GM19455 (cell line): ENCODE measurements at regions not wholly inside any gene's neighbourhood (a gene's known extent, or its start where the extent isn't known, plus 50 kb on each side); places are given as distances from the start of the nearest gene placed in this dataset.
"Not testable (repeated sequence)": the region's sequence is repeated elsewhere in the genome, so short reads cannot be mapped to it uniquely, and the experiment has no call there.

Experiments
- ATAC-seq: cut with Tn5 transposase; IDR thresholded peaks from one replicate; pipeline ENCODE4 v1.9.1; 2021; ENCODE audit not compliant: unreplicated experiment

DNA sequence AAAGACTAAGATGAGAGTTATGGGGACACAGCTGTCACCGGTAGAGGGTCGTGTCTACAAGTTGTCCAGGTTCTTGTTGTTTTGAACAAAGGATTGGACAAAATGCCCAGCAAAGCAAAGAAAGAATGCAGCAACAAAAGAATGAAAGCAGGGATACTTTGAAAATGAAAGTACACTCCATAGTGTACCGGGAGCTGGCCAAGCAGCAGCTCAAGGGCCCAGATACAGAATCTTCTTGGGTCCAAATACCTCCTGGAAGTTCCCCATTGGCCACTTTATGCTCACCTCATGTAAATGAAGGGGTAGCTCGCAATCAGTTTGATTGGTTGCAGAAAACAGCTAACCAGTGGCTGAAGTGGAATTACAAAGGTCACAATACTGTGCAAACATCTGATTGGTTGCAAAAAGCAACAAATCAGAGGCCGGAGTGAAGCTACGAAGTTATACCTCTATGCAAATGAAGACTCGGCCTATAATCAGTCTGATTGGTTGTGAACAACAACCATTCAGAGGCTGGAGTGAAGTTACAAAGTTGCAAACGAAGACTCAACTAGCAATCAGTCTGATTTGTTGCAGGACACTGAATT is 474.9 kb upstream of the TMEFF2 start:
- no peak for ATAC-seq

DNA sequence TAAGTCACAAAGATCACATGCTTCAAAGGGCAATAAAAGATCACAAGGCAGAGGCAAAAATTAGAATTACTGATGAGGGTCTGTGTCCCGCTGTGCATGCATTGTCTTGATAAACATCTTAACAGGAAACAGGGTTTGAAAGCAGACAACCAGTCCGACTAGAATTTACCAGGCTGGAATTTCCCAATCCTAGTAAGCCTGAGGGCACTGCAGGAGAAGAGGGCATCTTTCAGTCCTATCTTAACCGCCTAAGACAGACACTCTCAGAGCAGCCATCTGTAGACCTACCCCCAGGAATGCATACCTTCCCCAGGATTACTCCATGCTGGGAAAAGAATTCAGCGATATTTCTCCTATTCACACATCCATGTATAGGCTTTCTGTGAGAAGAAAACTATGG is 465.8 kb upstream of the TMEFF2 start:
- ATAC-seq, result not testable (repeated sequence)

GRCh38 chr2:192657362-192657761 is 462.6 kb upstream of the TMEFF2 start:
- ATAC-seq, result no peak

DNA sequence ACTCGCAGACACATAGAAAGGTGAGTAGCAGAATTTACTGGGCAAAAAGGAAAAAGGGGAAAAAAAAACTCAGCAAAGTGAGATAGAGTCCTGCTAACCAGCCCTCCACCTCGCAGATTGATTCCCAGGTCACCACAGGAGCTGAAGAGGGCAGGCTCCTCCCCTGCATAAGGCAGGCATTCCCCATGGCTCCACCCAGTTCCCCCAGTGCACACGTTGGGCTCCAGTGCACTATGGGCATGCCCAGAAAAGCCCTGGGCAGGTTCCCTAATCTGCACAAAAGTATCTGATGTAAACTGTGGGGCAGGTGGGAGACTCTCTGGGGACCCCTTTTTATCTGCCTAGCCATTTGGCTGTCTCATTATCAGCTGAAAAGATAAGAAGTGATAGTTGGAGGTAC is 461.2 kb upstream of the TMEFF2 start:
- ATAC-seq, result no peak

DNA sequence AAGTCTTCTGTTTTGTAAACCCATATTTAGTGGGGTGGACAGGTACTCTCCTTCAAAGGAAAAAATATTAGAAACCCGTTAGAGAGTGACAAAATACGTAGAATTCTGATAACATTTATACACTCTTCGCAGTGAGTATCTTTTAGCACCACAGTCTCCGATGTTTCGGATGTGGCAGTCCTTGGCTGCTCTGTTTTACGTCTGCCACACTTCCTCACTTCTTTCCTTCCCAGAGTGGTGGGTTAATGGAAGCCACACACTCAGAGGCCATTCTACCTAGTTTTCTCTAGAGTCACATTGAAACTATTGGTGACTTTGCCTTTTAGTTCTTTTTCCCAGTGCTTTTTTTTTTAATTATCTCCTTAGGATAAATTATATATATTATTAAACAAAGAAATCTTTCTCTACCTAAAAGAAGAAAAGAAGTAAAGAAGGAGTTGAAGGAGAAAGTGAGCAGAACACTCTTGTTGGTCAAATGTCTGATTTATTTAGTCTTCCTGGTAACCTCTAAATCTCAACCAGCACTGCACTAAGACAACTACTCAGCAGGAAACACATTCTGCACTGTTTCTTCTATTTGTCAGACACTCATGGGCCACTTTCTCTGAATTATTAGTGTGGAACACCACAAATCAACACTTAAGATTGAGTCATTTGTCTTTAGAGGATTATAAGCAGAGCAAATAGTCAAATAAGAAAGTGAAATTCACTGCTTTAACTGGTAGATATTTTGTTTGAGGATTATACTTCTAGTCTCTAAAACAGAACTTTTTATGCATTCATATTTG is 451.3 kb upstream of the TMEFF2 start:
- ATAC-seq, result no peak

DNA sequence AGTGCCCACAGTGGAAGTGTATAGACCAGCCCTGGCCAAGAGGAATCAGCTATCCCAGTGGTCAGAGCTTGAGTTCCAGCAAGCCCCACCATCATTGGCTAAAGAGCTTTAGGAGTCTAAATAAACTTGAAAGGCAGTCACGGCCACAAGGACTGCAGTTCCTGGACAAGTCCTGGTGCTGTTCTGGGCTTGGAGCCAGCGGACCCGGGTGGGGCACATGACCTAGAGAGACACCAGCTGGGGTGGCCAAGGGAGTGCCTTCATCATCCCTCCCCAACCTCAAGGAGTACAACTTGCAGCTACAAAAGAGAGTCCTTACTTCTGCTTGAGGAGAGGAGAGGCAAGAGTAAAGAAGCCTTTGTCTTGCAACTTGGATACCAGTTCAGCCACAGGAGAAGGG is 439.8 kb upstream of the TMEFF2 start:
- ATAC-seq, result no peak

GRCh38 chr2:192628017-192628416 is 433.3 kb upstream of the TMEFF2 start:
- ATAC-seq, result no peak

DNA sequence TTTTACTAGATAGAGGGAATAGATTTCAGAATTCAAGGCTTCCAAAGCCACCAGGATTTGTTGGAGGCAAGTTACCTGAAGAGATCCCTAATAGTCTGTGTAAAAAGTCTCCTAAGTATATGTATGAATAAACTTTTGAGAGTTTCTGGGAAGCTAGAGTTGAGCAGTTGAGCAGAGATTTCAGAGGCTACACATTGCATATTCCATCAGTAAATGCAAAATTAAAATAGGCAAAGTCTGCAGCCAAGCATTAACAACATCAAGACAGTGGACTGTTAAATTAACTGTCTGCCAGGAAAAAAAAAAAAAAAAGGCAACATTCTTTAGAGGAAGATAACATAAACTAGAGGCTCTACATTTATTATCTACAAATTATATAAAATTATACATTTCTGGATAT is 420.4 kb upstream of the TMEFF2 start:
- no peak for ATAC-seq

GRCh38 chr2:192604295-192604694 is 409.6 kb upstream of the TMEFF2 start:
- no peak for ATAC-seq

GRCh38 chr2:192598649-192599048 is 403.9 kb upstream of the TMEFF2 start:
- not testable (repeated sequence) for ATAC-seq

- ATAC-seq, result no peak
Measured at GRCh38 chr2:192593561-192593960, 398.8 kb upstream of the TMEFF2 start.

GRCh38 chr2:192591617-192592016 is 396.9 kb upstream of the TMEFF2 start:
- no peak for ATAC-seq

DNA sequence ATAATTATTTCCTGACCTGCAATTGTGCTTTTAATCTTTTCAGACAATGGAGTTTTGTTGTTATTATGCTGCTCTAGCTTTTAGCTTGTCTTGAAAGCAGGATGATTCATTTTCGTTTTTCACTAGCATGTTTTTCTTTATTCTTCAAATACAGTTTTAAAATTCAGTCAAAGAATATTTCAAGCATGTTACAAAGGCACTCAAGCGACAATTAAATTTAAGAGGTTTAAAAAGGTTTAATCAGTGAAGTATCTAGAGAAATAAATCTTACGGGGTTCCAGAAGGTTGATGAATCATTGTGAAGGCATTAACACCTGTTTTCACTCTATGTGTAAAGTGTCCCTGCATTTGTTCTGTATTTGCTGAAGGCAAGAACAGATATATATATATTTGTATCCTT is 390.7 kb upstream of the TMEFF2 start:
- no peak for ATAC-seq

DNA sequence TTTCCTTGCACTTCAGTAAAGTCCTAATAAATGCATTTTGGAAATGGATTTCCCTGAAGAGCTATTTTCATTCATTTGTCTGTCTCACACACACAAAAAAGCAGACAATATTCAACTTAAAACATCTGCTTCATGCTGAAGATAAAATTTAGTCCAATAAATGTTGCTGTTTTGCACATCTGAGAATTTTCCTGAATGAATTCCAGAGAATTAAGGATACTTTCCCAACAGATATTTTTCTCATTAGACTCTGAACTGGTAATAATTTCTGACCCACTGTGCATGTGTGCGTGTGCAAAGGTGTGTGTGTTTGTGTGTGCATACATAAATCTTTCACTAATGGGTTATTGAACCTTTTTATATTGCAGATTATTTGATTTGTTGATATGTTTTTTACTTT is 390.2 kb upstream of the TMEFF2 start:
- ATAC-seq, result no peak

GRCh38 chr2:192579965-192580700 is 385.4 kb upstream of the TMEFF2 start:
- ATAC-seq, result no peak

DNA sequence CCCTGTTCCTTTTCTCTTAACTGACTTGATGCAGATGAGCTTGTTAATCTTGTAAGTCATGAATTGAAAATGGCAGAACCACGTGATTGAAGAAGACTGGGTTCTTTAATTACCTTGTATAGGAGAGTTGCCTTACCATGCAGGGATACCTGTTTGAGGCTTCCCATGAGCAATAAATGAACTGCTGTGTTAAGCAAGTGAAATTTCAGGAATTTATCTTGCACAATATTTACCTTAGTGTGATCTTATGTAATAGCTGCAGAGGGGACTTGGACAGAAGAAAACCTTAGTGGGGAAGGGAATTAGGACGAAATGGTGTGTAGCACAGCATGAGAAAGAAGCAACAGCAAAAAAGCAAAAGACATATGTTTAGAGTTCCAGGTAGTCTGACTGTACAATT is 384.0 kb upstream of the TMEFF2 start:
- no peak for ATAC-seq

DNA sequence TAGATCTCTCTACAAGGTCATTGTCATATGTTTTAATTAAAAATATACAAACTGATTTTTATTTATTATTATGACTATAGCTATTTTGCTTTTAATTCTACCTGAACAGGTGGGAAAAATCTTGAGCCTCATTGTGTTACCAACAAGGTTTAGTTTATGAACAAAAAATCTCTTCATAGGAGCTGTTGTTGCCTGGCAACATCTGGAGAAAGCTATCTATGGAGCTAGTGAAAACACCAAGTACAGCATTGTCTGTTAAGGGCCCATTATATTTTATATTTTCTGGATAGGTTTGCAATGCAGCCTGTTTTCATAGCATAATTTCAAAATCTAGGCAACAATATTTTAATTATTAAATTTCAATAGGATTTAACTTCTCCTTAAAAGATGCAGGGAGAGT is 383.0 kb upstream of the TMEFF2 start:
- ATAC-seq, result no peak

- ATAC-seq, result no peak
Measured at GRCh38 chr2:192574552-192574951, 379.8 kb upstream of the TMEFF2 start.

GRCh38 chr2:192571636-192572035 is 376.9 kb upstream of the TMEFF2 start:
- ATAC-seq, result no peak

DNA sequence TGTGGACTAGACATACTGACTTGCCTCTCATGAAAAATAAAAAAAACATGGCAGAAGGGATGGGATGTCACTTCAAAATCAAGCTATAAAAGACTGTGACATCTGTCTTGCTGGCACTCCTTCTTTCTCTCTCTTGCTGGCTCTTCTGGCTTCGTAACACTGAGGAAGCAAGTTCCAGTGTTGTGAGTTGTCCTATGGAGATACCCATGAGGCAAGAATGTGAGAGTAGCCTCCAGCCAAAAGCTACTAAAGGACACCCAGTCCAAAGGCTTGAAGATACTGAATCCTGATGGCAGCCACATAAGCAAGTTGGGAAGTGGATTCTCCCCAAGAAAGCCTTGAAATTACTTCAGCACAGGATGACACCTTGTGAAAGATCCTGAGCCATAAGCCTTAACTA is 376.1 kb upstream of the TMEFF2 start:
- no peak for ATAC-seq

DNA sequence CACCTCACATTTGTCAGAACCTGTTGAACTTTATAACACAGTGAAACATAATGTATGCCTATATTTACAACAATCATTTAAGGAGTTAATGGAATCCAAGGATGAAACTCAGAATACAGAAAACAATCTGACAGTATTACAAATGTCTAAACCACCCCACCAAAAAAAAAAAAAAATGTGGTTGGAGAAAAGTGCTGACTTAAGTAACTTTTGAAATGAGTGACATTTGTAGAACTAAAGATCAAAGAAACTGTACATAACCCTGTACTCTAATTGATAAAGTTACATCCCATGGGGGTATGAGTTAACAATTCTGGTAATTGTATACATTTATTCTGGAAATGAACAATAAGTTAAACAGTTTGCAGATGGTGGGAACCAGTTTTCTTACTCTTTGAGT is 372.1 kb upstream of the TMEFF2 start:
- no peak for ATAC-seq

- ATAC-seq, result no peak
Measured at GRCh38 chr2:192560326-192560725, 365.6 kb upstream of the TMEFF2 start.
